Brain microvascular endothelial cell (primary cell): ENCODE measurements at regions not wholly inside any gene's neighbourhood (a gene's known extent, or its start where the extent isn't known, plus 50 kb on each side); places are given as distances from the start of the nearest gene placed in this dataset.

Source experiments
- DNase-seq: peaks from one replicate; pipeline ENCODE4 v3.0.0-alpha.2; 2020
- H3K27ac ChIP-seq: fragments of 250-450 bp; sonication (Bioruptor Pico); 2 replicates; pipeline ENCODE4 v1.5.1; 2020; ENCODE audit warnings: mild to moderate bottlenecking, moderate library complexity
- H3K27me3 ChIP-seq: fragments of 250-450 bp; sonication (Bioruptor Pico); replicated peaks from 2 replicates; pipeline ENCODE4 v1.5.1; 2020; ENCODE audit warnings: mild to moderate bottlenecking
- H3K36me3 ChIP-seq: fragments of 250-450 bp; sonication (Bioruptor Pico); replicated peaks from 2 replicates; pipeline ENCODE4 v1.5.1; 2020; ENCODE audit warnings: mild to moderate bottlenecking
- H3K4me3 ChIP-seq: 2 replicates; pipeline ENCODE4 v1.5.1; 2011; ENCODE audit warnings: low read depth, mild to moderate bottlenecking, control low read depth, low read length, moderate library complexity
- in situ Hi-C: cut with HindIII; loops from 2 replicates; pipeline ENCODE4 v1.10.0; 2017; ENCODE audit warnings: low sequenced_read_pairs, low pct_ligation_motif_present
- TF ChIP-seq, protein P1 (sequence below): IDR thresholded peaks from 2 replicates; pipeline ENCODE4 v1.5.1; 2011; ENCODE audit warnings: low read depth, mild to moderate bottlenecking, moderate library complexity, low read length, control low read depth, inconsistent platforms; ENCODE audit errors: missing control alignments

DNA sequence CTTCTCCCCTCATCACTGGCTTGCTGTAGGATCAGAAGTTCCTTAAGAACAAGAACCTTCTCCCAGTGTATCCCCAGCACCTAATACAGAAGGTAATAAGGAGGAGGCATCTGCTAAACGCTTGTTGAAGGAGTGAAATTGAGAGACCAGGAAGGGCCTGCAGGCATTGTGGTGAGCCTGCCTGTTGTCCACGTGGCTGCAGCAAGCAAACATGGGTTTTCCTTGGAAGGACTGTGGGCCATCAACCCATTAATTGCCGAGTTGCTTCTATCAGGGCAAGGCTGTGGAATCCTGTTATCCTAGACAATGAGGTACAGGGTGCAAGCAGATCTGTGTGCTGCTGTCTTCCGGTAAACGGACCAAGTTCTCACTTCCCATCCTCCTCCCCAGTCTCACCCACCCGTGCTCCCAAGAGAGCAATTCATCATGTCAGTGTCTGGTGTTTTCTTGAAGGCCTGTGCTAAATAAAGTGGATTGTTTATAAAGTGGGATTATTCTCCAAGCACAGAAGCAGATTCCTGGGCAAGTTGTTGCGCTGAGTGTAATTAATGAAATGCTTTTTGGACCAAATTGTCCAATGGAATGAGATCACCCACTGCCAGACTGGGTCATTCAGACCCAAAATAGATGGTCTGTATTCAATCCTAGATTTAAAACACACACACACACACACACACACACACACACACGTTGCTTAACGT is 164.6 kb upstream of the CDYL start:
- no peak overlapping the region for H3K4me3 ChIP-seq
- H3K27ac ChIP-seq, result no peak overlapping the region
- TF ChIP-seq, protein P1, sequence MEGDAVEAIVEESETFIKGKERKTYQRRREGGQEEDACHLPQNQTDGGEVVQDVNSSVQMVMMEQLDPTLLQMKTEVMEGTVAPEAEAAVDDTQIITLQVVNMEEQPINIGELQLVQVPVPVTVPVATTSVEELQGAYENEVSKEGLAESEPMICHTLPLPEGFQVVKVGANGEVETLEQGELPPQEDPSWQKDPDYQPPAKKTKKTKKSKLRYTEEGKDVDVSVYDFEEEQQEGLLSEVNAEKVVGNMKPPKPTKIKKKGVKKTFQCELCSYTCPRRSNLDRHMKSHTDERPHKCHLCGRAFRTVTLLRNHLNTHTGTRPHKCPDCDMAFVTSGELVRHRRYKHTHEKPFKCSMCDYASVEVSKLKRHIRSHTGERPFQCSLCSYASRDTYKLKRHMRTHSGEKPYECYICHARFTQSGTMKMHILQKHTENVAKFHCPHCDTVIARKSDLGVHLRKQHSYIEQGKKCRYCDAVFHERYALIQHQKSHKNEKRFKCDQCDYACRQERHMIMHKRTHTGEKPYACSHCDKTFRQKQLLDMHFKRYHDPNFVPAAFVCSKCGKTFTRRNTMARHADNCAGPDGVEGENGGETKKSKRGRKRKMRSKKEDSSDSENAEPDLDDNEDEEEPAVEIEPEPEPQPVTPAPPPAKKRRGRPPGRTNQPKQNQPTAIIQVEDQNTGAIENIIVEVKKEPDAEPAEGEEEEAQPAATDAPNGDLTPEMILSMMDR, result no peak
- H3K27me3 ChIP-seq, result no peaks in the 10 kb centered on the region
- no peak for DNase-seq
- in situ Hi-C loops, result no loop called here
- no peaks in the 10 kb centered on the region for H3K36me3 ChIP-seq

GRCh38 chr6:4610256-4610655 is 165.9 kb upstream of the CDYL start:
- TF ChIP-seq, protein P1, result no peak
- no peaks in the 10 kb centered on the region for H3K27me3 ChIP-seq
- peak; percentile 74 for DNase-seq
- no peaks in the 10 kb centered on the region for H3K36me3 ChIP-seq
- no peak overlapping the region for H3K4me3 ChIP-seq
- in situ Hi-C loops, result no loop called here
- no peak overlapping the region for H3K27ac ChIP-seq

GRCh38 chr6:4608361-4609115 is 167.7 kb upstream of the CDYL start:
- in situ Hi-C loops, result no loop called here
- Histone ChIP-seq H3K27ac (no peak overlapping the region), H3K27me3 (no peaks in the 10 kb centered on the region), H3K4me3 (no peak overlapping the region), H3K36me3 (no peaks in the 10 kb centered on the region)
- TF ChIP-seq, protein P1, result no peak
- DNase-seq, result no peak

- H3K4me3 ChIP-seq, result no peak overlapping the region
- H3K27ac ChIP-seq, result no peak overlapping the region
- TF ChIP-seq, protein P1, result no peak
- in situ Hi-C loops, result no loop called here
- H3K27me3 ChIP-seq, result no peaks in the 10 kb centered on the region
- no peaks in the 10 kb centered on the region for H3K36me3 ChIP-seq
- DNase-seq, result no peak
Measured at GRCh38 chr6:4607793-4608192, 168.4 kb upstream of the CDYL start.

DNA sequence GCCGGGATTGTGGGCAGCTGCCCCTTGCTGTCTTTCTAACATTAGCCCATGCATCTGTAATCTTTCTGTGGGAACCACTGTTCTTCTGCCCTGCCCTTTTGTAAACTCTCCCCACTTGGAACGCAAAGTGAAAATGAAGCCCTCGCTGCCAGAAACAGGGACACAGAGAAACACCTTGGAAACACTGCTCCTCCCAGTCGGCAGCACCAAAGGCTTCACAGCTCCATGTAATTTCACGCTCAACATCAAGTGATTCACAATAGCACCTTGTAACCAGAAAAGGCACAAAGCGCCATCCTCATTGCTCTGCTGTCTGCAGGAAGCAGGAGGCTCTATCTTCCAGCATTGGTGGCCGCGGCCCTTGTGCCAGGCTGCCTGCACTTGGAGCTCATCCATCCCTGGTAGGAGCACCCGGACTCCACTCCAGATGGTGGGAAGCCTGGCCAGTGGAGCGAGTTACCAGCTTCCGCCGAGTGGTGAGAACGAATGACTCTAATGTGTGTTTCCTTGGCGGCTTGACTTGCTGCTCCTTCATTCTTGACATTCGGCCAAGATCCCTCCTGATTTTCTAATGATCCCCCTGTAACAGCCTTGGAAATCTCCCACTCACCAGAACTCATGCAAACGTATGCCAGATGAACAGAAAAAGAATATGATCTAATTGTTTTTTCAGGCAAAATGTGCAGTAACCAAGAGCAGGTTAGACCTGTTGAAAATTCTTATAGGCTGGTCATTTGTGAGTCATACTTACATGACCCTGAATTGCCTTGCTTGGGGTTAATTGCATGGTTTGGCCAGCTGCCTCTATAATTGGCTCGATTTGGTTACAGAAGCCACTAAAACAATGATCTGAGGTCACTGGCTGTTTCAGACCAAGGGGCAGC is 169.1 kb upstream of the CDYL start:
- DNase-seq, result peak; percentile 20
- no peak overlapping the region for H3K27ac ChIP-seq

More for the DNA sequence above, 169.1 kb upstream of the CDYL start:
- in situ Hi-C loops, result no loop called here
- no peak overlapping the region for H3K4me3 ChIP-seq
- TF ChIP-seq, protein P1, result no peak
- no peaks in the 10 kb centered on the region for H3K27me3 ChIP-seq
- no peaks in the 10 kb centered on the region for H3K36me3 ChIP-seq
